ENCODE measurements at regions not wholly inside any gene's neighbourhood (a gene's known extent, or its start where the extent isn't known, plus 50 kb on each side); places are given as distances from the start of the nearest gene placed in this dataset.

DNA sequence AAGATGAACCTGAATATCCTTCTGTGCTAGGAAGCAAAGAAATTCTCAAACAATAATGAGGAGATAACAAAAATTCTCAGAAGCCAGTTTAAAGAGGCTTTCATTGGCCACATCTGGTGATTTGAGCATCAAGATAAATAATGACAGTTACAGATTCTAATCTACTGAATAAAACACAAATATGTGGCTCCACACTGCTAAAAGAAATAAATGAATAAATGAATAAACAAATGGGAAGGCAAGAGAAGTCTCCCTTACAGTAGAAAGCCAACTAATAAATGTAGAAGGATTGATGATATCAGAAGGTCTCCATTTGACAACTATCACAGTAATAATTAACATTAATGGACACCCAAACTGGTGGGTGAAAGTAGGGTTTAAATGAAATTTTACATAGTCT lies 54.6 kb upstream of the ADAM23 start:
- no peak for TF ChIP-seq PATZ1 (CRISPR knock-in tag; IDR thresholded peaks at IDR 0.05; ENCODE audit: borderline replicate concordance)
- TF ChIP-seq, protein P1, sequence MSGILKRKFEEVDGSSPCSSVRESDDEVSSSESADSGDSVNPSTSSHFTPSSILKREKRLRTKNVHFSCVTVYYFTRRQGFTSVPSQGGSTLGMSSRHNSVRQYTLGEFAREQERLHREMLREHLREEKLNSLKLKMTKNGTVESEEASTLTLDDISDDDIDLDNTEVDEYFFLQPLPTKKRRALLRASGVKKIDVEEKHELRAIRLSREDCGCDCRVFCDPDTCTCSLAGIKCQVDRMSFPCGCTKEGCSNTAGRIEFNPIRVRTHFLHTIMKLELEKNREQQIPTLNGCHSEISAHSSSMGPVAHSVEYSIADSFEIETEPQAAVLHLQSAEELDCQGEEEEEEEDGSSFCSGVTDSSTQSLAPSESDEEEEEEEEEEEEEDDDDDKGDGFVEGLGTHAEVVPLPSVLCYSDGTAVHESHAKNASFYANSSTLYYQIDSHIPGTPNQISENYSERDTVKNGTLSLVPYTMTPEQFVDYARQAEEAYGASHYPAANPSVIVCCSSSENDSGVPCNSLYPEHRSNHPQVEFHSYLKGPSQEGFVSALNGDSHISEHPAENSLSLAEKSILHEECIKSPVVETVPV (CRISPR knock-in tag; IDR thresholded peaks at IDR 0.05) = no peak
- no peak for TF ChIP-seq ZC3H10 (CRISPR knock-in tag; IDR thresholded peaks at IDR 0.05)
- TF ChIP-seq ARNTL (CRISPR knock-in tag; IDR thresholded peaks at IDR 0.05; ENCODE audit: borderline replicate concordance, low read depth) = no peak
